Fibroblast of lung (primary cell): ENCODE measurements at regions not wholly inside any gene's neighbourhood (a gene's known extent, or its start where the extent isn't known, plus 50 kb on each side); places are given as distances from the start of the nearest gene placed in this dataset.

ENCODE experiments used
- DNase-seq, 2 donors: peaks; one replicate each; pipeline versions ENCODE4 v3.0.0 to v3.0.0-alpha.2; 2010; ENCODE audit warnings: low read depth in 2 of 2
- H2AFZ ChIP-seq: 2 replicates; pipeline ENCODE4 v1.5.1; 2012; ENCODE audit warnings: low read length, control low read depth, inconsistent platforms
- H3K27ac ChIP-seq: 2 replicates; pipeline ENCODE4 v1.5.1; 2011; ENCODE audit warnings: low read length, control low read depth; ENCODE audit not compliant: insufficient read depth
- H3K27me3 ChIP-seq: 2 replicates; pipeline ENCODE4 v1.5.1; 2011; ENCODE audit warnings: mild to moderate bottlenecking, low read length; ENCODE audit not compliant: control insufficient read depth, insufficient read depth
- H3K36me3 ChIP-seq: 2 replicates; pipeline ENCODE4 v1.5.1; 2011; ENCODE audit warnings: low read length; ENCODE audit not compliant: control insufficient read depth, insufficient read depth
- H3K4me1 ChIP-seq: 2 replicates; pipeline ENCODE4 v1.5.1; 2011; ENCODE audit warnings: low read length; ENCODE audit not compliant: control insufficient read depth, insufficient read depth; ENCODE audit errors: extremely low read depth
- H3K4me2 ChIP-seq: 2 replicates; pipeline ENCODE4 v1.5.1; 2011; ENCODE audit warnings: low read length, control low read depth; ENCODE audit not compliant: insufficient read depth; ENCODE audit errors: extremely low read depth
- H3K4me3 ChIP-seq, 4 experiments: fragments of 200-600 bp in 1 of 4; sonication (generic) in 1 of 4; replicated peaks in 1 of 4; 2 replicates each; pipeline ENCODE4 v1.5.1; 2011 to 2016; ENCODE audit warnings: low read length in 4 of 4, low read depth in 3 of 4, mild to moderate bottlenecking in 3 of 4, control low read depth in 2 of 4, inconsistent platforms in 1 of 4, mixed read lengths in 1 of 4; ENCODE audit not compliant: insufficient read depth in 1 of 4; ENCODE audit errors: control extremely low read depth in 1 of 4
- H3K79me2 ChIP-seq: 2 replicates; pipeline ENCODE4 v1.5.1; 2012; ENCODE audit warnings: mild to moderate bottlenecking, low read length, inconsistent platforms; ENCODE audit not compliant: control insufficient read depth, insufficient read depth
- H3K9ac ChIP-seq: 2 replicates; pipeline ENCODE4 v1.5.1; 2011; ENCODE audit warnings: mild to moderate bottlenecking, low read length, control low read depth; ENCODE audit not compliant: insufficient read depth
- H3K9me3 ChIP-seq: 2 replicates; pipeline ENCODE4 v1.5.1; 2012; ENCODE audit warnings: low read depth, low read length; ENCODE audit not compliant: control insufficient read depth, insufficient read depth
- H4K20me1 ChIP-seq: 2 replicates; pipeline ENCODE4 v1.5.1; 2011; ENCODE audit warnings: low read length; ENCODE audit not compliant: control insufficient read depth, insufficient read depth; ENCODE audit errors: extremely low read depth
- CTCF ChIP-seq, 2 donors: IDR thresholded peaks in 1 of 2; conservative IDR thresholded peaks in 1 of 2; 1 replicate in 1 of 2; 2 replicates in 1 of 2; pipeline ENCODE4 v1.5.1; 2011 to 2012; ENCODE audit warnings: low read length in 2 of 2, control low read depth in 1 of 2, inconsistent platforms in 1 of 2, low read depth in 1 of 2, mild to moderate bottlenecking in 1 of 2
- EZH2 ChIP-seq: IDR thresholded peaks from 2 replicates; pipeline ENCODE4 v1.5.1; 2012; ENCODE audit warnings: low read length, control low read depth, mild to moderate bottlenecking; ENCODE audit errors: missing control alignments

- no peaks in the 10 kb centered on the region for H4K20me1 ChIP-seq
- DNase-seq, result no peak
- H3K27ac ChIP-seq, result no peak overlapping the region
These were observed 666.9 kb upstream of the SOX9 start for GRCh38 chr17:71453876-71454422.

GRCh38 chr17:71455219-71455618 is 665.6 kb upstream of the SOX9 start:
- Histone ChIP-seq H3K79me2 (no peaks in the 10 kb centered on the region), H4K20me1 (no peaks in the 10 kb centered on the region), H3K4me1 (no peaks in the 10 kb centered on the region), H3K36me3 (no peaks in the 10 kb centered on the region), H3K9me3 (no peaks in the 10 kb centered on the region), H3K27me3 (no peaks in the 10 kb centered on the region), H3K9ac (no peak overlapping the region), H3K27ac (no peak overlapping the region), H2AFZ (no peak overlapping the region), H3K4me3 (no peak overlapping the region), H3K4me2 (no peak overlapping the region)
- TF ChIP-seq CTCF (conservative IDR thresholded peaks at IDR 0.05 in 1 of 2, IDR thresholded peaks at IDR 0.05 in 1 of 2; ENCODE audit: low read depth in 1 of 2, low read length in 2 of 2) (no peak), EZH2 (no peak)
- no peak for DNase-seq

More at GRCh38 chr17:71453876-71454422, 666.9 kb upstream of the SOX9 start:
- no peaks in the 10 kb centered on the region for H3K79me2 ChIP-seq
- no peak overlapping the region for H3K4me3 ChIP-seq
- H3K9me3 ChIP-seq, result no peaks in the 10 kb centered on the region
- no peak overlapping the region for H3K4me2 ChIP-seq
- no peaks in the 10 kb centered on the region for H3K4me1 ChIP-seq
- no peaks in the 10 kb centered on the region for H3K27me3 ChIP-seq
- H3K9ac ChIP-seq, result no peak overlapping the region
- no peaks in the 10 kb centered on the region for H3K36me3 ChIP-seq
- TF ChIP-seq CTCF (conservative IDR thresholded peaks at IDR 0.05 in 1 of 2, IDR thresholded peaks at IDR 0.05 in 1 of 2; ENCODE audit: low read depth in 1 of 2, low read length in 2 of 2) (no peak), EZH2 (no peak)
- no peak overlapping the region for H2AFZ ChIP-seq

GRCh38 chr17:71458322-71458721 is 662.5 kb upstream of the SOX9 start:
- TF ChIP-seq EZH2 (no peak), CTCF (conservative IDR thresholded peaks at IDR 0.05 in 1 of 2, IDR thresholded peaks at IDR 0.05 in 1 of 2; ENCODE audit: low read depth in 1 of 2, low read length in 2 of 2) (no peak)
- Histone ChIP-seq H3K4me3 (no peak overlapping the region), H3K4me2 (no peak overlapping the region), H3K36me3 (no peaks in the 10 kb centered on the region), H3K27me3 (no peaks in the 10 kb centered on the region), H3K9me3 (no peaks in the 10 kb centered on the region), H2AFZ (no peak overlapping the region), H3K9ac (no peak overlapping the region), H4K20me1 (no peaks in the 10 kb centered on the region), H3K4me1 (no peaks in the 10 kb centered on the region), H3K79me2 (no peaks in the 10 kb centered on the region), H3K27ac (no peak overlapping the region)
- no peak for DNase-seq
